GM23248 (cell line): ENCODE measurements at regions not wholly inside any gene's neighbourhood (a gene's known extent, or its start where the extent isn't known, plus 50 kb on each side); places are given as distances from the start of the nearest gene placed in this dataset.

Source experiments
- DNase-seq: peaks from one replicate; pipeline ENCODE4 v3.0.0-alpha.2; 2015
- H2AFZ ChIP-seq: fragments of 200-600 bp; sonication (generic); 2 replicates; pipeline ENCODE4 v1.6.1; 2016; ENCODE audit warnings: antibody characterized with exemption
- H3F3A ChIP-seq: fragments of 200-600 bp; sonication (generic); 2 replicates; pipeline ENCODE4 v1.6.1; 2016; ENCODE audit warnings: mild to moderate bottlenecking, antibody characterized with exemption, mixed run types; ENCODE audit not compliant: insufficient read depth
- H3K27ac ChIP-seq: fragments of 200-600 bp; sonication (generic); 2 replicates; pipeline ENCODE4 v1.5.1; 2016; ENCODE audit warnings: mild to moderate bottlenecking
- H3K27me3 ChIP-seq: fragments of 200-600 bp; sonication (generic); replicated peaks from 2 replicates; pipeline ENCODE4 v1.6.1; 2016; ENCODE audit warnings: mild to moderate bottlenecking; ENCODE audit not compliant: insufficient read depth
- H3K36me3 ChIP-seq: fragments of 200-600 bp; sonication (generic); 2 replicates; pipeline ENCODE4 v1.6.1; 2016; ENCODE audit warnings: low read depth, mild to moderate bottlenecking
- H3K4me1 ChIP-seq: fragments of 200-600 bp; sonication (generic); 2 replicates; pipeline ENCODE4 v1.6.1; 2016; ENCODE audit warnings: mild to moderate bottlenecking; ENCODE audit not compliant: insufficient read depth
- H3K4me2 ChIP-seq: fragments of 200-600 bp; sonication (generic); one replicate; pipeline ENCODE4 v1.6.1; 2016; ENCODE audit warnings: mild to moderate bottlenecking; ENCODE audit not compliant: unreplicated experiment
- H3K4me3 ChIP-seq: fragments of 200-600 bp; sonication (generic); 2 replicates; pipeline ENCODE4 v1.5.1; 2016; ENCODE audit warnings: mild to moderate bottlenecking
- H3K79me2 ChIP-seq: fragments of 200-600 bp; sonication (generic); 2 replicates; pipeline ENCODE4 v1.6.1; 2016; ENCODE audit warnings: mild to moderate bottlenecking; ENCODE audit not compliant: insufficient read depth
- H3K9ac ChIP-seq: fragments of 200-600 bp; sonication (generic); 2 replicates; pipeline ENCODE4 v1.6.1; 2016; ENCODE audit warnings: mild to moderate bottlenecking
- H3K9me2 ChIP-seq: fragments of 200-600 bp; sonication (generic); 2 replicates; pipeline ENCODE4 v1.6.1; 2016; ENCODE audit warnings: mixed run types, mild to moderate bottlenecking, moderate library complexity; ENCODE audit not compliant: insufficient read depth
- H3K9me3 ChIP-seq: fragments of 200-600 bp; sonication (generic); one replicate; pipeline ENCODE4 v1.6.1; 2017; ENCODE audit warnings: low read depth
- H4K20me1 ChIP-seq: fragments of 200-600 bp; sonication (generic); 2 replicates; pipeline ENCODE4 v1.6.0; 2016; ENCODE audit not compliant: insufficient read depth
- EZH2 ChIP-seq: fragments of 200-600 bp; sonication (generic); IDR thresholded peaks from 2 replicates; pipeline ENCODE4 v1.6.1; 2018; ENCODE audit warnings: antibody characterized with exemption, mild to moderate bottlenecking; ENCODE audit not compliant: insufficient read depth, poor library complexity, severe bottlenecking
- EZH2phosphoT487 ChIP-seq: fragments of 200-600 bp; sonication (generic); IDR thresholded peaks from 2 replicates; pipeline ENCODE4 v1.6.1; 2018; ENCODE audit warnings: antibody characterized with exemption, moderate library complexity, mild to moderate bottlenecking, low read depth; ENCODE audit not compliant: insufficient read depth
- WGBS, 2 experiments: methylation state at CpG; one replicate each; pipeline ENCODE4 v1.1.6; 2015 to 2017; ENCODE audit warnings: low lambda C conversion rate in 2 of 2, low coverage in 1 of 2; ENCODE audit errors: missing lambda C conversion rate in 2 of 2; 5-methylcytosine and 5-hydroxymethylcytosine counted together
- in situ Hi-C: fragments of 300-500 bp; cut with MboI; formaldehyde crosslinking; loops from 2 replicates; pipeline ENCODE4 v1.15.0; 2020

- WGBS, 2 experiments: 4 to 8% methylated on average over 1 of the region's 1 CpG
- Histone ChIP-seq H3K27ac (no peak overlapping the region), H3K4me1 (no peaks in the 10 kb centered on the region), H3K27me3 (no peaks in the 10 kb centered on the region), H3F3A (no peaks in the 10 kb centered on the region), H3K4me3 (no peak overlapping the region), H4K20me1 (no peaks in the 10 kb centered on the region), H3K36me3 (no peaks in the 10 kb centered on the region), H3K9me2 (no peaks in the 10 kb centered on the region), H3K4me2 (no peak overlapping the region), H2AFZ (no peak overlapping the region), H3K9me3 (peaks cover 8% of the 10 kb centered on the region), H3K79me2 (no peaks in the 10 kb centered on the region), H3K9ac (no peak overlapping the region)
- TF ChIP-seq EZH2phosphoT487: no peak
- no peak for TF ChIP-seq EZH2
- DNase-seq: no peak
- in situ Hi-C loops: no loop called here
Observed at GRCh38 chr2:153761936-153762335, 109.8 kb upstream of the GALNT13 start.

DNA sequence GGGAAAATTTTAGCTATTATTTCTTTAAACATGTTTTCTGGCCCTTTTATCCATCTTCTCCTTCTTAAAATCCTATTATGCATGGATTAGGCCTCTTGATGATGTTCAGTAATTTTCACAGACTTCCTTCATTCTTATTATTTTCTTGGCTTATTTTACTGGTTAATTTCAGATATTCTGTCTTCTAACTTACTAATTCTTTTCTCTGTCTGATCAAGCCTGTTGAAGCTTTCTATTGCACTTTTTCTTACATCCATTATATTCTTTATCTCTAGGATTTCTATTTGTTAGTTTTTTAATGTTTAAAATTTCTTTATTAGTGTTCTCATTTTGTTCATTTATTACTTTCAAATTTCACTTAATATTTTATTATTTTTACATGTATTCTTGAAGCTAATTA is 105.3 kb upstream of the GALNT13 start:
- peaks cover 11% of the 10 kb centered on the region for H3K9me3 ChIP-seq
- TF ChIP-seq EZH2phosphoT487 (no peak), EZH2 (no peak)
- no peaks in the 10 kb centered on the region for H4K20me1 ChIP-seq
- H3K9me2 ChIP-seq: no peaks in the 10 kb centered on the region
- no peaks in the 10 kb centered on the region for H3K4me1 ChIP-seq
- no peak overlapping the region for H3K9ac ChIP-seq
- H3K4me2 ChIP-seq: no peak overlapping the region
- in situ Hi-C loops: no loop called here
- no peak overlapping the region for H2AFZ ChIP-seq
- H3F3A ChIP-seq: no peaks in the 10 kb centered on the region
- H3K36me3 ChIP-seq: no peaks in the 10 kb centered on the region
- DNase-seq: no peak
- no peak overlapping the region for H3K27ac ChIP-seq
- no peak overlapping the region for H3K4me3 ChIP-seq
- H3K79me2 ChIP-seq: no peaks in the 10 kb centered on the region
- no peaks in the 10 kb centered on the region for H3K27me3 ChIP-seq

GRCh38 chr2:153770359-153770991 is 101.2 kb upstream of the GALNT13 start:
- DNase-seq: peak; percentile 7
- WGBS, 2 experiments: 39 to 43% methylated on average over 4 of the region's 4 CpGs

DNA sequence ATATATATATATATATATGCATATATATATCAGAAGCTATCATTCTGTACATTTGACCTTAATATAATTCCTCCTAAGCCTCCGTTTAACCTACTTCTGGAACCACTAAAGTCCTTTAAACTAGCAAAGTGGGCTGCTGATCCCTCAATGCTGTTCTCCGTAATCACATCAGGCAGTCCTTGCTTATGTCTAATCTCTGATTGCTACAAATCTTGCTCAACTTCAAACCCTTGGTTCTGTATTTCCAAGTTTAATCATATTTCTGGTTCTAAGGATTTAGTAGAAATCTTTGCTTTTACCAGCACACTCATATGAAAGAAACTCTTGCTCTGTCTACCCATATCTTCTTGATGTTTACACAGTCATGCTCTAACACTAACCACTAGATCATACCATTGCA is 91.5 kb upstream of the GALNT13 start:
- Histone ChIP-seq H3K9ac (no peak overlapping the region), H3K4me1 (no peaks in the 10 kb centered on the region), H3K27ac (no peak overlapping the region), H3K27me3 (no peaks in the 10 kb centered on the region; the same call in 1 of the 2 replicates), H4K20me1 (no peaks in the 10 kb centered on the region), H3K79me2 (no peaks in the 10 kb centered on the region), H3K4me3 (no peak overlapping the region), H3K4me2 (no peak overlapping the region), H3K36me3 (no peaks in the 10 kb centered on the region), H3K9me2 (no peaks in the 10 kb centered on the region), H2AFZ (no peak overlapping the region), H3F3A (no peaks in the 10 kb centered on the region), H3K9me3 (no peaks in the 10 kb centered on the region)
- no peak for TF ChIP-seq EZH2phosphoT487
- no peak for TF ChIP-seq EZH2
- 6 to 7% methylated on average over 2 of the region's 2 CpGs for WGBS, 2 experiments
- no peak for DNase-seq
- in situ Hi-C loops: no loop called here

More at GRCh38 chr2:153770359-153770991, 101.2 kb upstream of the GALNT13 start:
- Histone ChIP-seq H4K20me1 (no peaks in the 10 kb centered on the region), H3K9me2 (no peaks in the 10 kb centered on the region), H3K79me2 (no peaks in the 10 kb centered on the region), H3K36me3 (no peaks in the 10 kb centered on the region), H3K27ac (no peak overlapping the region), H3K4me2 (no peak overlapping the region), H3K9ac (no peak overlapping the region), H3K9me3 (peaks cover 11% of the 10 kb centered on the region), H3F3A (no peaks in the 10 kb centered on the region), H3K4me1 (no peaks in the 10 kb centered on the region), H3K4me3 (no peak overlapping the region), H3K27me3 (no peaks in the 10 kb centered on the region), H2AFZ (no peak overlapping the region)
- TF ChIP-seq EZH2phosphoT487 (no peak), EZH2 (no peak)
- in situ Hi-C loops: no loop called here

- Histone ChIP-seq H3K36me3 (no peaks in the 10 kb centered on the region), H3K27me3 (no peaks in the 10 kb centered on the region), H2AFZ (no peak overlapping the region), H3K79me2 (no peaks in the 10 kb centered on the region), H3F3A (no peaks in the 10 kb centered on the region), H3K4me1 (no peaks in the 10 kb centered on the region), H3K9ac (no peak overlapping the region), H3K4me3 (no peak overlapping the region), H3K9me2 (no peaks in the 10 kb centered on the region), H3K4me2 (no peak overlapping the region), H4K20me1 (no peaks in the 10 kb centered on the region), H3K27ac (no peak overlapping the region), H3K9me3 (no peaks in the 10 kb centered on the region)
- TF ChIP-seq EZH2: no peak
- TF ChIP-seq EZH2phosphoT487: no peak
- DNase-seq: no peak
- WGBS, 2 experiments: 35 to 38% methylated on average over 5 of the region's 5 CpGs
- in situ Hi-C loops: no loop called here
Observed at GRCh38 chr2:153786016-153786415, 85.7 kb upstream of the GALNT13 start.
